Left lung (tissue), 4 donors: ENCODE measurements at regions not wholly inside any gene's neighbourhood (a gene's known extent, or its start where the extent isn't known, plus 50 kb on each side); places are given as distances from the start of the nearest gene placed in this dataset.
A peak's percentile ranks its signal among the peaks of the same experiment; 100 is the strongest.

Experiments
- ATAC-seq: fragments of 200-7000 bp; cut with Tn5 transposase; one replicate; pipeline ENCODE4 v1.9.1; 2020; ENCODE audit warnings: moderate library complexity
- DNase-seq, 4 donors: peaks; one replicate each; pipeline ENCODE4 v3.0.0-alpha.2; 2013 to 2020
- H3K27ac ChIP-seq, 2 donors: fragments of 200-600 bp; sonication (generic) in 1 of 2; one replicate each; pipeline versions ENCODE4 v1.5.0 to v1.8.0; 2020 to 2021
- H3K27me3 ChIP-seq, 2 donors: fragments of 200-600 bp; sonication (generic) in 1 of 2; one replicate each; pipeline versions ENCODE4 v1.5.0 to v1.8.0; 2020 to 2021
- H3K36me3 ChIP-seq, 2 donors: fragments of 200-600 bp; sonication (generic) in 1 of 2; one replicate each; pipeline versions ENCODE4 v1.5.0 to v1.8.0; 2020 to 2021
- H3K4me1 ChIP-seq, 2 donors: fragments of 200-600 bp; one replicate each; pipeline ENCODE4 v1.8.0; 2021
- H3K4me3 ChIP-seq, 2 donors: fragments of 200-600 bp; sonication (generic) in 1 of 2; one replicate each; pipeline versions ENCODE4 v1.5.0 to v1.8.0; 2020 to 2021; ENCODE audit warnings: mild to moderate bottlenecking in 1 of 2
- H3K9me3 ChIP-seq, 2 donors: fragments of 200-600 bp; sonication (generic) in 1 of 2; one replicate each; pipeline versions ENCODE4 v1.5.0 to v1.8.0; 2020 to 2021
- intact Hi-C, 2 donors: fragments of 100-400 bp; cut with DNase I; formaldehyde crosslinking; loops; one replicate each; pipeline versions ENCODE4 v1.11.2 to v1.14.2; 2022
- TF ChIP-seq, protein P1 (sequence below), 2 donors: fragments of 200-600 bp; sonication (generic) in 1 of 2; IDR thresholded peaks; one replicate each; pipeline versions ENCODE4 v1.5.0 to v1.8.0; 2021; ENCODE audit warnings: antibody characterized with exemption in 2 of 2
- donor health status: DM: no; HTN: yes; CAD: no.
- donor health status: DM: no; HTN: no; CAD: no.

DNA sequence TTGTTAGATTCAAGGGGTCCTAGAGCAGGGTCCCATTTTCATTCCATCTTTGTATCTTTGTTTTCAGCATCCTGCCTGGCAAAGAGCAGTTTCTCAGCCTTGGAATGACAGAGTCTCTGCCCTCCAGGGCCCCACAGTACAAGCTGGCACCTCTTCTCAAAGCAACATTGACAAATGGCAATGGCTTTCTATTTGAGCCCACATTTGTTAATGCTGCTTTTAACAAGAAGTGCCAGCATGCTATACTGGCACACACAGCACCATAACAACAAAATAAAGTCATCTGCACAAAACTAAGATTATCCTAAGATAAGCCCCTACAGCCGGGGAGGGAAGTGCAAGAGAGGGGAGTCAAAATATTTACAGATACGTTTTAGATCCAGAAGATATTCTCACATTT lies 309.7 kb upstream of the C11orf87 start:
- no peaks in the 10 kb centered on the region for H3K36me3 ChIP-seq
- H3K27ac ChIP-seq = no peak overlapping the region
- intact Hi-C loops = no loop called here
- H3K27me3 ChIP-seq = no peaks in the 10 kb centered on the region
- H3K4me1 ChIP-seq = no peaks in the 10 kb centered on the region
- H3K4me3 ChIP-seq = no peak overlapping the region
- DNase-seq (no peak), ATAC-seq (no peak)
- no peaks in the 10 kb centered on the region for H3K9me3 ChIP-seq
- TF ChIP-seq, protein P1, sequence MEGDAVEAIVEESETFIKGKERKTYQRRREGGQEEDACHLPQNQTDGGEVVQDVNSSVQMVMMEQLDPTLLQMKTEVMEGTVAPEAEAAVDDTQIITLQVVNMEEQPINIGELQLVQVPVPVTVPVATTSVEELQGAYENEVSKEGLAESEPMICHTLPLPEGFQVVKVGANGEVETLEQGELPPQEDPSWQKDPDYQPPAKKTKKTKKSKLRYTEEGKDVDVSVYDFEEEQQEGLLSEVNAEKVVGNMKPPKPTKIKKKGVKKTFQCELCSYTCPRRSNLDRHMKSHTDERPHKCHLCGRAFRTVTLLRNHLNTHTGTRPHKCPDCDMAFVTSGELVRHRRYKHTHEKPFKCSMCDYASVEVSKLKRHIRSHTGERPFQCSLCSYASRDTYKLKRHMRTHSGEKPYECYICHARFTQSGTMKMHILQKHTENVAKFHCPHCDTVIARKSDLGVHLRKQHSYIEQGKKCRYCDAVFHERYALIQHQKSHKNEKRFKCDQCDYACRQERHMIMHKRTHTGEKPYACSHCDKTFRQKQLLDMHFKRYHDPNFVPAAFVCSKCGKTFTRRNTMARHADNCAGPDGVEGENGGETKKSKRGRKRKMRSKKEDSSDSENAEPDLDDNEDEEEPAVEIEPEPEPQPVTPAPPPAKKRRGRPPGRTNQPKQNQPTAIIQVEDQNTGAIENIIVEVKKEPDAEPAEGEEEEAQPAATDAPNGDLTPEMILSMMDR (IDR thresholded peaks at IDR 0.05) = no peak

DNA sequence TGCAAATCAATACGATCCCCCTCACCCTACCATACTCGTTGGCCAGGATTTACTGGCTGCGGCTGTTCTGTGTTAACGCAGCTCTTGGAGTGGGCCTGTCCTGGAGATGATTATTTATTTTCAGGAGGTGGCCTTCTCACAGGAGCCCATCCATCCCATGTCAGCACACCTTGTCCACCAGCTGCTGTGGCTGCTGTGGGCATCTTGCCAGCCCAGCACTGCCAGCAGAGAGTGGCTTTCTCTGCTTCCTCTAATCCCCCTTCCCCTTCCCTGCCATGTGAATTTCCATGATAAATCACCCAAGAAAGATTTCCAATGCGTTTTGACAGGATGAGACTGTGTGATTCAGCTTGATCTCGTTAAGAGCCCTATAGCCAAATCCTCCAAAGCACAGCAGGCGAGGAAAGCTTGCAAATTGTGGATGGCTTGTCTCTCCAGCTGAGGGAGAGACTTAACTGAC lies 309.1 kb upstream of the C11orf87 start:
- Histone ChIP-seq H3K4me1 (no peaks in the 10 kb centered on the region), H3K4me3 (no peak overlapping the region), H3K36me3 (no peaks in the 10 kb centered on the region), H3K27me3 (no peaks in the 10 kb centered on the region), H3K27ac (no peak overlapping the region), H3K9me3 (no peaks in the 10 kb centered on the region)
- peak in 2 of 4 donors; percentile 2 to 50 for DNase-seq
- TF ChIP-seq, protein P1 (IDR thresholded peaks at IDR 0.05) = no peak
- ATAC-seq = no peak
- intact Hi-C loops = no loop called here

DNA sequence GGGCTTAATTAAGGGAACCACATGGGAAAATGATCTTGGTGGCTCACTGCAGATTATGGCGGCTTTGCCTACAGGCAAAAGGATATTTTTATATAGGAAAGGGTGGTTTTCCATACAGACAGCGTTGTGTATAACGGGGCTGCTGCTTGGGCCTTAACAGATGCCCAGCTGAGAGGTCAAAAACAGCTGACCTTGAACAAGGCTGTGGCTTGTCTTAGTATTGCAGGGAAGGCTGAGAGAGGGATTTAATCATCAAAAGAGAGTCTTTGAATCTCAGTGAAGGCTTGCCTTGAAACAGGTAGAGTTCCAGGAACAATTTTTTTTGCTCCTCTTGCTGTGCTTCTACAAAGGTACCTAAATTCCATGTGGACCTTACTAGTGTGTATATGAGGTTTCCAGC lies 301.6 kb upstream of the C11orf87 start:
- intact Hi-C loops = no loop called here
- no peaks in the 10 kb centered on the region for H3K9me3 ChIP-seq
- TF ChIP-seq, protein P1 (IDR thresholded peaks at IDR 0.05) = no peak

DNA sequence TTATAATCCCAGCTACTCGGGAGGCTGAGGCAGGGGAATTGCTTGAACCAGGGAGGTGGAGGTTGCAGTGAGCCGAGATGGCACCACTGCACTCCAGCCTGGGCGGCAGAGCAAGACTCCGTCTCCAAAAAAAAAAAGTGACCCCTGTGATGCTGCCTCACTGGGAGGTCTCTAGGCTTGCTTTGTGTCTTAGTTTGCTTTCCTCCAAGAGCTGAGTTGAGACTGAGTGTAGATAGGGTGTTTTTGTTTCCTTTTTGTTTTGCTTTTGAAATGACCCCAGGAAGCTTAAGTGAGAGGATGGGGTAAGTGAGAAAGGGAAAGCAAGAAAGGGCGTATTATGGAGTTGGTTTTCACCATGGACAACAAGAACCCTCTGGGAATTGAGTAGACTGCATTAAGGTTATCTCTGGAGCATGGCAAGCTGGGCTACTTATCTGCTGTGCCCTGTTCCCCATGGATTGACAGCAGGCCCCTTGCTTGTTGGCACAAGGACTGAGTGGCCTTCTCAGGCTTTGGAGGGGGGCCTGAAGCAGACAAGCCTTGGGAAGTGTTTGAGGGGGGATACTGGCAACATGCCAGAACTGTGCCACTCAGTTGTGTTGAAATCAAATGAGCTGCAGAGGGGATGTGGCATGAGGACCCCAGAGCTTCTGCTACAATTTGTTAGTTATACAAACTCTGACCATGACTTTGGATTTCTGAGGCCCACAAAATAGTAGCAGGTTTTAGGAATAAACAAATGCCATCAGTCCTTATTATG lies 300.6 kb upstream of the C11orf87 start:
- intact Hi-C loops = no loop called here
- no peaks in the 10 kb centered on the region for H3K36me3 ChIP-seq
- H3K4me1 ChIP-seq = no peaks in the 10 kb centered on the region
- no peak for DNase-seq
- TF ChIP-seq, protein P1 (IDR thresholded peaks at IDR 0.05) = no peak
- H3K27me3 ChIP-seq = no peaks in the 10 kb centered on the region
- no peak for ATAC-seq
- no peak overlapping the region for H3K27ac ChIP-seq
- H3K4me3 ChIP-seq = no peak overlapping the region
- no peaks in the 10 kb centered on the region for H3K9me3 ChIP-seq

More for the DNA sequence above, 301.6 kb upstream of the C11orf87 start:
- Histone ChIP-seq H3K4me3 (no peak overlapping the region), H3K27ac (no peak overlapping the region), H3K36me3 (no peaks in the 10 kb centered on the region), H3K27me3 (no peaks in the 10 kb centered on the region), H3K4me1 (no peaks in the 10 kb centered on the region)
- DNase-seq (no peak), ATAC-seq (no peak)

DNA sequence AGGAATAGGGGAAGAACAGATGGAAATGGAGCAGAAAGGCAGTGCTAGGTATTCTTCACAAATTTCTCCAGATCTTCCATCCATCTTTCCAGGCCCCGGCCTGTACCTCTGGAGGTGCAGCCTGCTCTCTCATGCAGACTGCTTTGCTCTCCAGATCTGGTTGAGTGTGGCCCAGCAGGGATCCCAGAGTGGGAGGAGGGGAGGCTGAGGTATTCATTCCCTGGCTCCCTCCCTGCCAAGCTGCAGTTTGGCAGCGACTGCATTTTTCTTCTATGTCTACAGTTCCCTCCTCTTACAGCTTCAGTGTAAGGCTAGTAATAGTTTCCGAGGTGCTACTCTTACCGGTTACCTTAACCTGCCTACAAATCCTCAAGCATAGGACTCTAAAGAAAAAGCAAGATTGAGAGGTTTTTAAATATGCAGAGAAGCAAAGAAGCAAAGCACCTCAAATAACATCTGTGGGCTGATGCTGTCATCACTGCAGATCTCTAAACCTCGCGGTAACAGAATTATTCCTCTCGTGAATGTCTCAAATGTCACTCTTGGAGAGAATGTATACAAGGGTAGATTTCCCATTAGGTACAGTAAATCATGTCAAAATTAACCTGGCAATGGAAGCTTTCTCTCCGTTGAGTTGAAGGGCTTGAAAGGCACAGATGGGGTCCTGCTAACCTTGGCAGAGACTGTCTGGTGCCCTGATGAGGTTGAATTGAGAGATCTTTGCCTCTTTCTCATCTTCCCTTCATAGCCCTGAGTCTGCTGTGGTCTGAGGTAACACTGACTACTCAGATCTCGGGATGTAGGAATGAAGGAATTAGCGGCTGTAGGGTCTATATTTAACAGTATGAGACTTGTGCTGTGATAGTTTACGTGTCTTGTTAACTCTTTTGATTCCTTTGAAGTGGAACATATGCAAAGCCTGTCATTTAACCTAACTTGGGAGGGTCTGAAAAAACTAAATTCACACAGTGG lies 297.9 kb upstream of the C11orf87 start:
- H3K27me3 ChIP-seq = no peaks in the 10 kb centered on the region

More for the DNA sequence above, 297.9 kb upstream of the C11orf87 start:
- ATAC-seq = peak; percentile 52
- TF ChIP-seq, protein P1 (IDR thresholded peaks at IDR 0.05) = no peak
- H3K9me3 ChIP-seq = no peaks in the 10 kb centered on the region
- H3K36me3 ChIP-seq = no peaks in the 10 kb centered on the region
- no peaks in the 10 kb centered on the region for H3K4me1 ChIP-seq
- no peak overlapping the region for H3K27ac ChIP-seq
- intact Hi-C loops = no loop called here
- H3K4me3 ChIP-seq = no peak overlapping the region
- no peak for DNase-seq
